T-cell (primary cell): ENCODE measurements at regions not wholly inside any gene's neighbourhood (a gene's known extent, or its start where the extent isn't known, plus 50 kb on each side); places are given as distances from the start of the nearest gene placed in this dataset.
"Not testable (repeated sequence)": the region's sequence is repeated elsewhere in the genome, so short reads cannot be mapped to it uniquely, and the experiment has no call there.

Experiments
- ATAC-seq, 4 experiments: fragments of 200-7000 bp in 3 of 4; fragments of 150-1000 bp in 1 of 4; cut with Tn5 transposase; replicated peaks in 1 of 4; 1 replicate in 3 of 4; 2 replicates in 1 of 4; pipeline ENCODE4 v1.10.0; 2021; ENCODE audit warnings: moderate library complexity in 3 of 4, mild to moderate bottlenecking in 2 of 4, moderate number of reproducible peaks in 1 of 4
- CTCF ChIA-PET, 2 donors: fragments of 300-600 bp; sonication (Branson Sonifier 250); formaldehyde crosslinking; loops; one replicate each; lab custom pipeline; 2022; ENCODE audit warnings: antibody characterized with exemption in 2 of 2; lab: Charles Lee
- POLR2A ChIA-PET, 2 donors: fragments of 300-600 bp; sonication (Branson Sonifier 250); formaldehyde crosslinking; loops; one replicate each; lab custom pipeline; 2022; ENCODE audit warnings: antibody characterized with exemption in 2 of 2; lab: Charles Lee
- DNase-seq, 35 experiments: peaks; one replicate each; pipeline versions ENCODE4 v3.0.0 to v3.0.0-alpha.2; 2013 to 2023
- H3K27ac ChIP-seq: one replicate; pipeline ENCODE4 v1.5.1; 2013; ENCODE audit warnings: low read length
- H3K27me3 ChIP-seq, 2 experiments: replicated peaks in 1 of 2; 1 replicate in 1 of 2; 2 replicates in 1 of 2; pipeline versions ENCODE4 v1.6.1 to v1.7.0; 2013; ENCODE audit warnings: low read length in 1 of 2, mixed read lengths in 1 of 2; ENCODE audit not compliant: control insufficient read depth in 2 of 2, insufficient read depth in 2 of 2; ENCODE audit errors: extremely low read depth in 1 of 2
- H3K36me3 ChIP-seq, 2 donors: 1 replicate in 1 of 2; 2 replicates in 1 of 2; pipeline versions ENCODE4 v1.6.1 to v1.7.0; 2013; ENCODE audit warnings: low read length in 1 of 2; ENCODE audit not compliant: control insufficient read depth in 2 of 2, insufficient read depth in 1 of 2; ENCODE audit errors: extremely low read depth in 1 of 2
- H3K4me1 ChIP-seq, 2 experiments: 1 replicate in 1 of 2; 2 replicates in 1 of 2; pipeline versions ENCODE4 v1.6.1 to v1.7.0; 2013; ENCODE audit warnings: low read length in 2 of 2, mixed read lengths in 1 of 2; ENCODE audit not compliant: insufficient read depth in 2 of 2, control insufficient read depth in 1 of 2; ENCODE audit errors: extremely low read depth in 1 of 2
- H3K4me3 ChIP-seq, 2 donors: 1 replicate in 1 of 2; 2 replicates in 1 of 2; pipeline versions ENCODE4 v1.5.1 to v1.7.0; 2013; ENCODE audit warnings: mild to moderate bottlenecking in 2 of 2, low read length in 1 of 2, moderate library complexity in 1 of 2; ENCODE audit not compliant: control insufficient read depth in 1 of 2; ENCODE audit errors: extremely low read depth in 1 of 2
- H3K9me3 ChIP-seq: 2 replicates; pipeline ENCODE4 v1.7.0; 2013
- H3K27ac Mint-ChIP-seq, 2 donors: one replicate each; pipeline ENCODE4 v1.8.0; 2020 to 2021; ENCODE audit warnings: mild to moderate bottlenecking in 2 of 2, mixed read lengths in 2 of 2
- H3K27me3 Mint-ChIP-seq, 2 donors: one replicate each; pipeline ENCODE4 v1.8.0; 2021 to 2022; ENCODE audit warnings: mixed read lengths in 2 of 2
- H3K36me3 Mint-ChIP-seq: one replicate; pipeline ENCODE4 v1.8.0; 2021; ENCODE audit warnings: mixed read lengths
- H3K4me1 Mint-ChIP-seq, 3 donors: one replicate each; pipeline ENCODE4 v1.8.0; 2020 to 2022; ENCODE audit warnings: mixed read lengths in 3 of 3, mild to moderate bottlenecking in 1 of 3
- H3K4me3 Mint-ChIP-seq, 3 donors: one replicate each; pipeline ENCODE4 v1.8.0; 2020 to 2022; ENCODE audit warnings: mild to moderate bottlenecking in 3 of 3, mixed read lengths in 3 of 3, moderate library complexity in 3 of 3
- H3K9me3 Mint-ChIP-seq, 3 donors: one replicate each; pipeline ENCODE4 v1.8.0; 2020 to 2022; ENCODE audit warnings: mixed read lengths in 3 of 3
- WGBS: methylation state at CpG from one replicate; pipeline ENCODE4 v1.1.5; 2013; ENCODE audit warnings: missing lambda C conversion rate; ENCODE audit not compliant: insufficient coverage; 5-methylcytosine and 5-hydroxymethylcytosine counted together

GRCh38 chr12:127803545-127803944, 463.4 kb upstream of the TMEM132C start:
- ChIA-PET CTCF (no interaction called here), POLR2A (no interaction called here)
- no peak for DNase-seq
- Mint-ChIP-seq H3K27me3 (no peaks in the 10 kb centered on the region), H3K27ac (no peak overlapping the region), H3K4me1 (no peaks in the 10 kb centered on the region), H3K9me3 (peaks cover 5 to 21% (median 7%) of the 10 kb centered on the region in 3 donors), H3K4me3 (no peak overlapping the region), H3K36me3 (no peaks in the 10 kb centered on the region)
- WGBS: 37% methylated on average over 3 of the region's 3 CpGs
- Histone ChIP-seq H3K27me3 (no peaks in the 10 kb centered on the region), H3K9me3 (no peaks in the 10 kb centered on the region), H3K27ac (no peak overlapping the region), H3K4me1 (no peaks in the 10 kb centered on the region), H3K4me3 (no peak overlapping the region), H3K36me3 (no peaks in the 10 kb centered on the region)
- no peak for ATAC-seq

- Mint-ChIP-seq H3K9me3 (peaks cover 0 to 19% (median 8%) of the 10 kb centered on the region in 3 donors), H3K4me3 (no peak overlapping the region), H3K4me1 (no peaks in the 10 kb centered on the region), H3K27ac (no peak overlapping the region), H3K27me3 (no peaks in the 10 kb centered on the region), H3K36me3 (no peaks in the 10 kb centered on the region)
- Histone ChIP-seq H3K9me3 (no peaks in the 10 kb centered on the region), H3K4me1 (no peaks in the 10 kb centered on the region), H3K27ac (no peak overlapping the region), H3K27me3 (no peaks in the 10 kb centered on the region), H3K36me3 (no peaks in the 10 kb centered on the region), H3K4me3 (no peak overlapping the region)
- 89% methylated on average over 1 of the region's 1 CpG for WGBS
- ChIA-PET POLR2A (no interaction called here), CTCF (no interaction called here)
- no peak for ATAC-seq
- no peak for DNase-seq
These were observed 457.7 kb upstream of the TMEM132C start for GRCh38 chr12:127809275-127809674.

GRCh38 chr12:127810041-127810440, 456.9 kb upstream of the TMEM132C start:
- no peak for ATAC-seq
- H3K9me3 ChIP-seq: no peaks in the 10 kb centered on the region
- WGBS: 33% methylated on average over 1 of the region's 4 CpGs

GRCh38 chr12:127810459-127810858, 456.5 kb upstream of the TMEM132C start:
- H3K36me3 ChIP-seq, ATAC-seq, H3K27me3 ChIP-seq, POLR2A ChIA-PET, CTCF ChIA-PET, H3K27ac Mint-ChIP-seq, H3K4me3 Mint-ChIP-seq, H3K36me3 Mint-ChIP-seq, H3K27me3 Mint-ChIP-seq, H3K4me1 Mint-ChIP-seq, H3K9me3 ChIP-seq, H3K4me1 ChIP-seq, H3K27ac ChIP-seq, DNase-seq, H3K4me3 ChIP-seq: not testable (repeated sequence)
- peaks cover 0 to 19% (median 12%) of the 10 kb centered on the region in 3 donors for H3K9me3 Mint-ChIP-seq
- WGBS: 69% methylated on average over 4 of the region's 4 CpGs

More at GRCh38 chr12:127810041-127810440, 456.9 kb upstream of the TMEM132C start:
- CTCF ChIA-PET: no interaction called here
- H3K27ac ChIP-seq: no peak overlapping the region
- H3K36me3 Mint-ChIP-seq: no peaks in the 10 kb centered on the region
- H3K4me1 ChIP-seq: no peaks in the 10 kb centered on the region
- H3K36me3 ChIP-seq: no peaks in the 10 kb centered on the region
- no peak overlapping the region for H3K4me3 ChIP-seq
- H3K4me3 Mint-ChIP-seq: no peak overlapping the region
- no peak for DNase-seq
- H3K27me3 Mint-ChIP-seq: no peaks in the 10 kb centered on the region
- no peaks in the 10 kb centered on the region for H3K4me1 Mint-ChIP-seq
- H3K9me3 Mint-ChIP-seq: peaks cover 0 to 19% (median 12%) of the 10 kb centered on the region in 3 donors
- POLR2A ChIA-PET: no interaction called here
- no peak overlapping the region for H3K27ac Mint-ChIP-seq
- H3K27me3 ChIP-seq: no peaks in the 10 kb centered on the region

- 17% methylated on average over 1 of the region's 7 CpGs for WGBS
- no peak overlapping the region for H3K27ac Mint-ChIP-seq
- Histone ChIP-seq H3K27me3 (no peaks in the 10 kb centered on the region), H3K4me3 (no peak overlapping the region), H3K27ac (no peak overlapping the region), H3K36me3 (no peaks in the 10 kb centered on the region), H3K4me1 (no peaks in the 10 kb centered on the region), H3K9me3 (no peaks in the 10 kb centered on the region)
- no peaks in the 10 kb centered on the region for H3K27me3 Mint-ChIP-seq
- H3K4me1 Mint-ChIP-seq: no peaks in the 10 kb centered on the region
- POLR2A ChIA-PET: no interaction called here
- no peaks in the 10 kb centered on the region for H3K36me3 Mint-ChIP-seq
- no peak for ATAC-seq
- CTCF ChIA-PET: no interaction called here
- no peak overlapping the region for H3K4me3 Mint-ChIP-seq
- peaks cover 0 to 15% (median 12%) of the 10 kb centered on the region in 3 donors for H3K9me3 Mint-ChIP-seq
- DNase-seq: no peak
These were observed 455.0 kb upstream of the TMEM132C start for GRCh38 chr12:127811988-127812387.

- Mint-ChIP-seq H3K4me1 (no peaks in the 10 kb centered on the region), H3K9me3 (peaks cover 0 to 12% (median 10%) of the 10 kb centered on the region in 3 donors), H3K36me3 (no peaks in the 10 kb centered on the region), H3K4me3 (no peak overlapping the region), H3K27me3 (no peaks in the 10 kb centered on the region), H3K27ac (no peak overlapping the region)
- ChIA-PET POLR2A (interaction anchor here in 1 of 2 donors (0.5 kb wide), 1 partner anchor 530 kb away, joined by 10 read pairs; no protein-coding TSS in a partner anchor), CTCF (no interaction called here)
- Histone ChIP-seq H3K27me3 (no peaks in the 10 kb centered on the region), H3K27ac (no peak overlapping the region), H3K4me3 (no peak overlapping the region), H3K4me1 (no peaks in the 10 kb centered on the region), H3K9me3 (no peaks in the 10 kb centered on the region), H3K36me3 (no peaks in the 10 kb centered on the region)
- no peak for ATAC-seq
- DNase-seq: no peak
- WGBS: 100% methylated on average over 1 of the region's 2 CpGs
These were observed 453.8 kb upstream of the TMEM132C start for GRCh38 chr12:127813147-127813546.

GRCh38 chr12:127819056-127819455, 447.9 kb upstream of the TMEM132C start:
- POLR2A ChIA-PET: no interaction called here
- CTCF ChIA-PET: no interaction called here
- no peak overlapping the region for H3K27ac ChIP-seq
- no peak overlapping the region for H3K4me3 Mint-ChIP-seq
- H3K27me3 Mint-ChIP-seq: no peaks in the 10 kb centered on the region
- no peaks in the 10 kb centered on the region for H3K4me1 Mint-ChIP-seq
- no peaks in the 10 kb centered on the region for H3K4me1 ChIP-seq
- H3K27ac Mint-ChIP-seq: no peak overlapping the region
- no CpG with 5 or more reads among the region's 4 CpGs for WGBS
- DNase-seq (no peak), ATAC-seq (no peak)
- H3K9me3 Mint-ChIP-seq: peaks cover 5 to 16% (median 11%) of the 10 kb centered on the region in 3 donors
- H3K36me3 Mint-ChIP-seq: no peaks in the 10 kb centered on the region
- no peaks in the 10 kb centered on the region for H3K36me3 ChIP-seq
- H3K9me3 ChIP-seq: no peaks in the 10 kb centered on the region
- H3K4me3 ChIP-seq: no peak overlapping the region
- H3K27me3 ChIP-seq: no peaks in the 10 kb centered on the region
